Tibial artery (tissue), 4 donors: ENCODE measurements at regions not wholly inside any gene's neighbourhood (a gene's known extent, or its start where the extent isn't known, plus 50 kb on each side); places are given as distances from the start of the nearest gene placed in this dataset.

Source experiments
- DNase-seq, 2 donors: peaks; one replicate each; pipeline ENCODE4 v3.0.0-alpha.2; 2019
- H3K27ac ChIP-seq, 2 donors: fragments of 200-600 bp; sonication (generic) in 1 of 2; 1 replicate in 1 of 2; 2 replicates in 1 of 2; pipeline ENCODE4 v1.5.1; 2018 to 2019; ENCODE audit warnings: mild to moderate bottlenecking in 1 of 2
- H3K27me3 ChIP-seq, 2 donors: fragments of 200-600 bp; sonication (generic) in 1 of 2; one replicate each; pipeline versions ENCODE4 v1.5.1 to v1.6.0; 2016 to 2019
- H3K36me3 ChIP-seq, 3 donors: fragments of 200-600 bp; sonication (generic) in 2 of 3; one replicate each; pipeline ENCODE4 v1.5.1; 2016 to 2019; ENCODE audit warnings: mild to moderate bottlenecking in 2 of 3
- H3K4me1 ChIP-seq, 4 donors: fragments of 200-600 bp; sonication (generic) in 2 of 4; 1 replicate in 3 of 4; 2 replicates in 1 of 4; pipeline ENCODE4 v1.5.1; 2016 to 2019
- H3K4me3 ChIP-seq, 2 donors: fragments of 200-600 bp; sonication (generic) in 1 of 2; 1 replicate in 1 of 2; 2 replicates in 1 of 2; pipeline ENCODE4 v1.5.1; 2018 to 2019; ENCODE audit warnings: mild to moderate bottlenecking in 2 of 2
- H3K9me3 ChIP-seq, 3 donors: fragments of 200-600 bp; sonication (generic) in 1 of 3; one replicate each; pipeline ENCODE4 v1.5.1; 2016 to 2019
- CTCF ChIP-seq, 2 experiments: fragments of 200-600 bp in 1 of 2; fragments of 450-650 bp in 1 of 2; IDR thresholded peaks; one replicate each; pipeline ENCODE4 v1.5.1; 2017 to 2019; ENCODE audit warnings: antibody characterized with exemption in 2 of 2, mild to moderate bottlenecking in 1 of 2, moderate library complexity in 1 of 2
- intact Hi-C: fragments of 100-400 bp; cut with DNase I; formaldehyde crosslinking; loops from one replicate; pipeline ENCODE4 v1.15.0; 2023; ENCODE audit warnings: low total_unique reads

GRCh38 chr2:145108959-145109710 is 589.2 kb upstream of the ZEB2 start:
- DNase-seq: no peak
- TF ChIP-seq CTCF (IDR thresholded peaks at IDR 0.05): no peak
- no peaks in the 10 kb centered on the region for H3K27me3 ChIP-seq

GRCh38 chr2:145108361-145108778 is 588.5 kb upstream of the ZEB2 start:
- H3K4me3 ChIP-seq: no peak overlapping the region
- H3K36me3 ChIP-seq: no peaks in the 10 kb centered on the region
- H3K9me3 ChIP-seq: no peaks in the 10 kb centered on the region
- H3K27ac ChIP-seq: peak overlapping the region in 1 of 2 donors; percentile 60
- TF ChIP-seq CTCF (IDR thresholded peaks at IDR 0.05): no peak
- intact Hi-C loops: no loop called here
- peaks cover 0 to 26% (median 2%) of the 10 kb centered on the region in 4 donors for H3K4me1 ChIP-seq
- no peak for DNase-seq
- no peaks in the 10 kb centered on the region for H3K27me3 ChIP-seq

More at GRCh38 chr2:145108959-145109710, 589.2 kb upstream of the ZEB2 start:
- Histone ChIP-seq H3K36me3 (no peaks in the 10 kb centered on the region), H3K27ac (peak overlapping the region; percentile 9 to 60), H3K4me3 (no peak overlapping the region), H3K4me1 (peaks cover 0 to 28% (median 3%) of the 10 kb centered on the region in 4 donors), H3K9me3 (no peaks in the 10 kb centered on the region)
- intact Hi-C loops: no loop called here

GRCh38 chr2:145106293-145106692 is 586.4 kb upstream of the ZEB2 start:
- intact Hi-C loops: no loop called here

GRCh38 chr2:145102706-145103105 is 582.8 kb upstream of the ZEB2 start:
- Histone ChIP-seq H3K27me3 (no peaks in the 10 kb centered on the region), H3K4me1 (no peaks in the 10 kb centered on the region), H3K9me3 (no peaks in the 10 kb centered on the region), H3K27ac (no peak overlapping the region), H3K4me3 (no peak overlapping the region), H3K36me3 (no peaks in the 10 kb centered on the region)
- no peak for TF ChIP-seq CTCF (IDR thresholded peaks at IDR 0.05)
- no peak for DNase-seq
- intact Hi-C loops: no loop called here

More at GRCh38 chr2:145106293-145106692, 586.4 kb upstream of the ZEB2 start:
- Histone ChIP-seq H3K4me3 (no peak overlapping the region), H3K27me3 (no peaks in the 10 kb centered on the region), H3K4me1 (peaks cover 0 to 26% (median 2%) of the 10 kb centered on the region in 4 donors), H3K27ac (no peak overlapping the region), H3K9me3 (no peaks in the 10 kb centered on the region), H3K36me3 (no peaks in the 10 kb centered on the region)
- no peak for DNase-seq
- no peak for TF ChIP-seq CTCF (IDR thresholded peaks at IDR 0.05)

GRCh38 chr2:145100301-145100700 is 580.4 kb upstream of the ZEB2 start:
- Histone ChIP-seq H3K27ac (no peak overlapping the region), H3K9me3 (no peaks in the 10 kb centered on the region), H3K36me3 (no peaks in the 10 kb centered on the region), H3K4me1 (no peaks in the 10 kb centered on the region), H3K4me3 (no peak overlapping the region), H3K27me3 (no peaks in the 10 kb centered on the region)
- intact Hi-C loops: no loop called here
- DNase-seq: no peak
- no peak for TF ChIP-seq CTCF (IDR thresholded peaks at IDR 0.05)
